ENCODE measurements at regions not wholly inside any gene's neighbourhood (a gene's known extent, or its start where the extent isn't known, plus 50 kb on each side); places are given as distances from the start of the nearest gene placed in this dataset.

DNA sequence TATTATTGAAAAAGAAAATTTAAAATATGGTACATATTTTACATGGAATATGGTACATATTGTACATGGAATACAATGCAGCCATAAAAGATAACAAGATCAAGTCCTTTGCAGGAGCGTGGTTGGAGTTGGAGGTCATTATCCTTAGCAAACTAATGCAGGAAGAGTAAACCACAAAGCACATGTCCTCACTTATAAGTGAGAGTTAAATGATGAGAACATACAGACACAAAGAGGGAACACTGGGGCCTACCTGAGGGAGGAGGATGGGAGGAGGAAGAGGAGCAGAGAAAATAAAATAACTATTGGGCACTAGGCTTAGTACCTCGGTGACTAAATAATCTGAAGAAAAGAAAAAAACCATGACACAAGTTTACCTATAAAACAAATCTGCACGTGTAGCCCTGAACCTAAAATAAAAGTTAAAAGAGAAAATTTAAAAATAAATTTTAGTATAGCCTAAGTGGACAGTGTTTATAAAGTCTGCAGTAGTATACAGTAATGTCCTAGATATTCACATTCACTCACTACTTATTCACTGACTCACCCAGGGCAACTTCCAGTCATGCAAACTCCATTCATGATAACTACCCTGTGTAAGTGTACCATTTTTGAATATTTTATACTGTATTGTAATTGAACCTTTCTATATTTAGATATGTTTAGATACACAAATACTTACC, 204.4 kb downstream of the FAM76B start:
- Mint-ChIP-seq H3K4me3 (no peak overlapping the region), H3K9me3 (peaks cover 0 to 4% (median 2%) of the 10 kb centered on the region in 7 donors), H3K4me1 (peaks cover 6 to 53% (median 24%) of the 10 kb centered on the region in 4 donors), H3K27ac (peak overlapping the region in 1 of 3 donors; percentile 30), H3K27me3 (no peaks in the 10 kb centered on the region), H3K36me3 (peaks cover 5% of the 10 kb centered on the region)
- ATAC-seq (ENCODE audit: low read depth in 2 of 2) (no peak), DNase-seq (no peak)
- H3K4me1 ChIP-seq (ENCODE audit: control insufficient read depth, insufficient read depth, low read length, poor library complexity, severe bottlenecking), result peaks cover 6% of the 10 kb centered on the region
- H3K27ac ChIP-seq (ENCODE audit: insufficient read depth, low read length, poor library complexity, severe bottlenecking), result no peak overlapping the region
- H3K36me3 ChIP-seq (ENCODE audit: control insufficient read depth, insufficient read depth, low read length), result no peaks in the 10 kb centered on the region
- no peak overlapping the region for H3K4me3 ChIP-seq (ENCODE audit: low read depth, low read length)
- no peaks in the 10 kb centered on the region for H3K9me3 ChIP-seq (ENCODE audit: control insufficient read depth in 2 of 2, low read length in 2 of 2)
- no peaks in the 10 kb centered on the region for H3K27me3 ChIP-seq (ENCODE audit: control insufficient read depth, insufficient read depth, low read length)

DNA sequence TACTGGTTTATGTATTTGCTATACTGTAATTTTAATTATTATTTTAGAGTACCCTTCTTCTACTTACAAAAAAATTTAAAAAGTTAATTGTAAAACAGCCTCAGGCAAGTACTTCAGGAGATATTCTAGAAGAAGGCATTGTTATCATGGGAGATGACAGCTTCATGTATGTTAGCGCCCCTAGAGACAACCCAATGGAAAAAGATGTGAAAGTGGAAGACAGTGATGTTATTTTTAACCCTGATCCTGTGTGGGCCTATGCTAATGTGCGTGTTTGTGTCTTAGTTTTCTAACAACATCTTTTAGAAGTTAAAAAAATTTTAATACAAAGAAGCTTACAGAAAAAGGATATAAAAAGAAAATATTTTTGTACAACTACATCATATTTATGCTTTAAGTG, 205.0 kb downstream of the FAM76B start:
- Histone ChIP-seq H3K9me3 (ENCODE audit: control insufficient read depth in 2 of 2, low read length in 2 of 2) (no peaks in the 10 kb centered on the region), H3K27ac (ENCODE audit: insufficient read depth, low read length, poor library complexity, severe bottlenecking) (no peak overlapping the region), H3K36me3 (ENCODE audit: control insufficient read depth, insufficient read depth, low read length) (no peaks in the 10 kb centered on the region), H3K4me1 (ENCODE audit: control insufficient read depth, insufficient read depth, low read length, poor library complexity, severe bottlenecking) (peaks cover 3% of the 10 kb centered on the region), H3K4me3 (ENCODE audit: low read depth, low read length) (no peak overlapping the region), H3K27me3 (ENCODE audit: control insufficient read depth, insufficient read depth, low read length) (no peaks in the 10 kb centered on the region)
- Mint-ChIP-seq H3K27me3 (no peaks in the 10 kb centered on the region), H3K4me3 (no peak overlapping the region), H3K27ac (no peak overlapping the region), H3K9me3 (peaks cover 0 to 4% (median 2%) of the 10 kb centered on the region in 7 donors), H3K4me1 (peaks cover 6 to 48% (median 23%) of the 10 kb centered on the region in 4 donors), H3K36me3 (peaks cover 5% of the 10 kb centered on the region)
- peak in 1 of 2 donors; percentile 47 for ATAC-seq (ENCODE audit: low read depth in 2 of 2)
- peak in 2 of 3 donors; percentile 20 to 44 for DNase-seq

DNA sequence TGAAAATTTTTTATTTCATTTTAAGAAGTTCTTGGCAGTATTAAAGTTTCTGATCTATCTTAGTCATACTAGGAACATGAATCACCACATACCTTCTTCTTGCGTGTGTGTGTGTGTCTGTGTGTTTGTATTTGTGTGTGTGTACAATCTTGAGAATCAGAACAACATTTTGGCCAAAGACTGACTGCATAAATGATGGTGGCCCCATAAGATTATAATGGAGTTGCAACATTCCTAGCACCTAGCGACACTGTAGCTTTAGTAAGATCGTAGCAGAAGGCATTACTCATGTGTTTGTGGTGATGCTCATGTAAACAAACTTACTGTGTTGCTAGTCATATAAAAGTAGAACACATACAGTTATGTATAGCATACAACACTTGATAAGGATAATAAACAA, 205.4 kb downstream of the FAM76B start:
- no peak overlapping the region for H3K27ac ChIP-seq (ENCODE audit: insufficient read depth, low read length, poor library complexity, severe bottlenecking)
- H3K4me3 Mint-ChIP-seq, result no peak overlapping the region
- peaks cover 3% of the 10 kb centered on the region for H3K4me1 ChIP-seq (ENCODE audit: control insufficient read depth, insufficient read depth, low read length, poor library complexity, severe bottlenecking)
- H3K4me3 ChIP-seq (ENCODE audit: low read depth, low read length), result no peak overlapping the region
- H3K36me3 ChIP-seq (ENCODE audit: control insufficient read depth, insufficient read depth, low read length), result no peaks in the 10 kb centered on the region
- no peaks in the 10 kb centered on the region for H3K27me3 ChIP-seq (ENCODE audit: control insufficient read depth, insufficient read depth, low read length)
- DNase-seq, result peak in 1 of 3 donors; percentile 44
- peaks cover 5% of the 10 kb centered on the region for H3K36me3 Mint-ChIP-seq
- H3K4me1 Mint-ChIP-seq, result peaks cover 6 to 48% (median 23%) of the 10 kb centered on the region in 4 donors
- H3K9me3 ChIP-seq (ENCODE audit: control insufficient read depth in 2 of 2, low read length in 2 of 2), result no peaks in the 10 kb centered on the region
- peak in 1 of 2 donors; percentile 9 for ATAC-seq (ENCODE audit: low read depth in 2 of 2)
- peak overlapping the region in 1 of 3 donors; percentile 32 for H3K27ac Mint-ChIP-seq
- peaks cover 0 to 4% (median 2%) of the 10 kb centered on the region in 7 donors for H3K9me3 Mint-ChIP-seq
- H3K27me3 Mint-ChIP-seq, result no peaks in the 10 kb centered on the region

DNA sequence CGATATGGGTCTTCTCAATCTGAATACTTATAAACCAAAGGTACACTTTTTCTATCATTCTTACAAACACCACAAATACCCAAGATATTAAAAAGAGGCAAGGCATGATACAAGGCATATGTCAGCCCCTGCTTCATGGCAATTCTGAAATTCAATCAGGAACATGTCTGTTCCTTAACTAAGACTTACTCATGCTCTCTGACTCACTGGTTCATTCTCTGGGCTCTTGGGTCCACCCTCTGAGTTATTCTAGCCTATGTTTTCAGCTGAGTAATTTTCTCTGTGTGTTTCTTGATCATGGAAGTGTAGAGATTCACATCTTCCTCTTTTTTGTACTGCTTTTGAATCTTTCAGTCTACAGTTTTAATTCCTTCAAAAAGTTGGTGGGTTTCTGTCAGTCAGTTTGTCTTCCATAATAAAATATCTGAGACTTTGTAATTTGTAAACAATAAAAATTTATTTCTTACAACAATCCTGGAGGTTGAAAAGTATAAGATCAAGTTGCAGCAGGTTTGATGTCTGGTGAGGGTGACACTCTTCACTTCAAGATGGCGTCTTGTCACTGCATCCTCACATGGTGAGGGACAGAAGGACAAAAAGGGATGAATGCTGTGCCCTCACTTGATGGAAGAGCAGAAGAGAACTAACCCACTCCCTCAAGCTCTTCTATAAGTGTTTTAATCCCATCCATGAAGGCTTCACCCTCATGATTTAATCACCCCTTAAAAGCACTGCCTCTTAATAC, 211.7 kb downstream of the FAM76B start:
- H3K27me3 ChIP-seq (ENCODE audit: control insufficient read depth, insufficient read depth, low read length), result no peaks in the 10 kb centered on the region
- Mint-ChIP-seq H3K27ac (peak overlapping the region in 2 of 3 donors; percentile 40 to 64), H3K27me3 (no peaks in the 10 kb centered on the region), H3K4me3 (no peak overlapping the region), H3K9me3 (peaks cover 0 to 7% (median under 1%) of the 10 kb centered on the region in 7 donors), H3K4me1 (peaks cover 0 to 8% (median 4%) of the 10 kb centered on the region in 4 donors), H3K36me3 (peaks cover 4% of the 10 kb centered on the region)
- H3K4me1 ChIP-seq (ENCODE audit: control insufficient read depth, insufficient read depth, low read length, poor library complexity, severe bottlenecking), result no peaks in the 10 kb centered on the region
- H3K27ac ChIP-seq (ENCODE audit: insufficient read depth, low read length, poor library complexity, severe bottlenecking), result no peak overlapping the region
- no peaks in the 10 kb centered on the region for H3K9me3 ChIP-seq (ENCODE audit: control insufficient read depth in 2 of 2, low read length in 2 of 2)
- no peak overlapping the region for H3K4me3 ChIP-seq (ENCODE audit: low read depth, low read length)
- H3K36me3 ChIP-seq (ENCODE audit: control insufficient read depth, insufficient read depth, low read length), result no peaks in the 10 kb centered on the region
- DNase-seq, result peak in 1 of 3 donors; percentile 77
- ATAC-seq (ENCODE audit: low read depth in 2 of 2), result peak in 1 of 2 donors; percentile 48

DNA sequence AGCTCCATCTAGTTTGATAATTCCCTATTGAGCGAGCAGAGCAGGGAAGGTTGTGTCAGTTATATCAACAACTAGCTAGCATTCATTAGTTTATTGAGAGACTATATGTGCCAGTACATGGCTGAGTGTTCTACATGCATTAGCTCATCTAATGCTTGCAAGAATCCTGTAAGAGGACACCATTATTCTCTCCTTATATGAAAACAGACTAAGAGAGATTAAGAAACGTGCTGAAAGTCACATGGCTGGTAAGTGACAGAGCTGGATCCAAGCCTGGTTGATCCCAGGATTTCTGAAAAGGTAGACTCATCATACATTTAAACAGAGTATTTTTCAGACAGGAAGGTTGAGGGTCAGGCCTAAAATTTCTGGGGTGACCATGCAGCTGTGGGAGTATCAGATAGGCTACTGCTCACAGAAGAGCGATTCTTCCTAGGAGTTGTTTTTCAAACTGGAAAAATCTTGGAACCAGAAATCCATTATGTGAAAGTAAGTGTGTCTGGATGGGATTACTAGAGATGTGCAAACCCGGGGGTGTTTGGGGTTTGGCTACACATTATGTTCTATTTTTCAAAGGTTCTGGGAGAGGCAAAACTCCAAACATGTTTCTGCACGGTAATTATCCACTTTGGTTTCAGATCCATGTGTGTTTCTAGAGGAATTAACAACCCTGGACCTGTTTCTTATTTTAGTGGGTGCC, 213.3 kb downstream of the FAM76B start:
- ATAC-seq (ENCODE audit: low read depth in 2 of 2) (no peak), DNase-seq (no peak)
- Histone ChIP-seq H3K4me1 (ENCODE audit: control insufficient read depth, insufficient read depth, low read length, poor library complexity, severe bottlenecking) (no peaks in the 10 kb centered on the region), H3K27me3 (ENCODE audit: control insufficient read depth, insufficient read depth, low read length) (no peaks in the 10 kb centered on the region), H3K9me3 (ENCODE audit: control insufficient read depth in 2 of 2, low read length in 2 of 2) (no peaks in the 10 kb centered on the region), H3K36me3 (ENCODE audit: control insufficient read depth, insufficient read depth, low read length) (no peaks in the 10 kb centered on the region), H3K4me3 (ENCODE audit: low read depth, low read length) (no peak overlapping the region), H3K27ac (ENCODE audit: insufficient read depth, low read length, poor library complexity, severe bottlenecking) (no peak overlapping the region)
- peaks cover 0 to 4% (median 0%) of the 10 kb centered on the region in 7 donors for H3K9me3 Mint-ChIP-seq
- H3K4me3 Mint-ChIP-seq, result no peak overlapping the region
- peaks cover 4% of the 10 kb centered on the region for H3K36me3 Mint-ChIP-seq
- H3K27me3 Mint-ChIP-seq, result no peaks in the 10 kb centered on the region
- peaks cover 0 to 6% (median 5%) of the 10 kb centered on the region in 4 donors for H3K4me1 Mint-ChIP-seq
- H3K27ac Mint-ChIP-seq, result peak overlapping the region in 2 of 3 donors; percentile 40 to 59

DNA sequence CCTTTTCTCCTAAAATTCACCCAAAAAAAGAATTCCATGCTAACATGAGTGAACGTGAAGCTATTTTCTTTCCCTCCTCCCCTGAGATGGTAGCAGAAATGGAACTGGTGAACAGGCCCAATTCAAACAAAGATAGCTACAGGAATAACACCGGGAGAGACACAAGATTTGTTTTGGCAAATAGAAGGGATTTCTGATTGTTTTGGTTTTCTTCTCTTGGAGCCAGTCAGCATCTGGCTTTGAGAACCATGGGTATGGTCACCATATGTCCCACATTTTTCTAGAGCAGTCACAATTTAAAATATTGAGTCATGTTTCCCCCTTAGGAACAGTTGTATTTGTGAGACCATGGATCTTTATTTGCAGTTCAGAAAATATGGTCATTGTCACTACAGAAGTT, 214.1 kb downstream of the FAM76B start:
- H3K27ac ChIP-seq (ENCODE audit: insufficient read depth, low read length, poor library complexity, severe bottlenecking), result no peak overlapping the region
- Mint-ChIP-seq H3K4me3 (no peak overlapping the region), H3K9me3 (peaks cover 0 to 4% (median 1%) of the 10 kb centered on the region in 7 donors), H3K36me3 (peaks cover 9% of the 10 kb centered on the region), H3K4me1 (peaks cover 0 to 5% (median 4%) of the 10 kb centered on the region in 4 donors), H3K27me3 (peaks cover 4% of the 10 kb centered on the region), H3K27ac (peak overlapping the region in 1 of 3 donors; percentile 4)
- DNase-seq (no peak), ATAC-seq (ENCODE audit: low read depth in 2 of 2) (no peak)
- no peaks in the 10 kb centered on the region for H3K27me3 ChIP-seq (ENCODE audit: control insufficient read depth, insufficient read depth, low read length)
- H3K4me1 ChIP-seq (ENCODE audit: control insufficient read depth, insufficient read depth, low read length, poor library complexity, severe bottlenecking), result no peaks in the 10 kb centered on the region
- no peak overlapping the region for H3K4me3 ChIP-seq (ENCODE audit: low read depth, low read length)
- H3K9me3 ChIP-seq (ENCODE audit: control insufficient read depth in 2 of 2, low read length in 2 of 2), result no peaks in the 10 kb centered on the region
- H3K36me3 ChIP-seq (ENCODE audit: control insufficient read depth, insufficient read depth, low read length), result no peaks in the 10 kb centered on the region

DNA sequence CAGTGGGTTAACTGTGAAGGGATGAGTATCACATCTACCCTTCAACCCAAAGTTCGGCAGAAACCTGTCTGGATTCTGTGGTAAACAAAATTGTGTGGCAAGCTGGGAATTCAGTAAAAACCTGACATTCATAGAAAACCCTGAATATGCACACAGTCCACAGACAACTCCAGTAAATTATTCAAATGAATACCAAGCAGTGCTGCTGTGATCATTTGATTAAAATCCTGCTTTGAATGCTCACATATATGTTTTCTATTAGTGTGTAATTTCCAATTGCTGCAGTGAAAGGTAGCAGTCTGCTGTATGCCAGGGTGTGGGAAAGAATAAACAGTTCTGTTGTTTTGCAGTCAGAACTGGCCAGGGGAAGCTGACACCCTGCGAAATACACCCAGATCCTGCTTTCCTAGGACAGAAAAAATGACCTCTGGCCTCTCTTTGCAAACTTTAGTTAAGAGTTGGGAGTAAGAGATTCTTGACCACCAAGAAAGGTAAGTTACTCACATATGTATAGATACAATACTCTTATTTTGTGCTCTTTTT, 217.8 kb downstream of the FAM76B start:
- Mint-ChIP-seq H3K36me3 (peaks cover 16% of the 10 kb centered on the region), H3K9me3 (peaks cover 0 to 14% (median 2%) of the 10 kb centered on the region in 7 donors), H3K27me3 (peaks cover 6% of the 10 kb centered on the region), H3K4me3 (no peak overlapping the region), H3K4me1 (peaks cover 0 to 6% (median 4%) of the 10 kb centered on the region in 4 donors), H3K27ac (peak overlapping the region in 1 of 3 donors; percentile 9)
- ATAC-seq (ENCODE audit: low read depth in 2 of 2) (no peak), DNase-seq (no peak)
- Histone ChIP-seq H3K36me3 (ENCODE audit: control insufficient read depth, insufficient read depth, low read length) (no peaks in the 10 kb centered on the region), H3K4me1 (ENCODE audit: control insufficient read depth, insufficient read depth, low read length, poor library complexity, severe bottlenecking) (no peaks in the 10 kb centered on the region), H3K4me3 (ENCODE audit: low read depth, low read length) (no peak overlapping the region), H3K9me3 (ENCODE audit: control insufficient read depth in 2 of 2, low read length in 2 of 2) (peaks cover 11 to 15% of the 10 kb centered on the region in 2 experiments), H3K27ac (ENCODE audit: insufficient read depth, low read length, poor library complexity, severe bottlenecking) (no peak overlapping the region), H3K27me3 (ENCODE audit: control insufficient read depth, insufficient read depth, low read length) (peaks cover 3% of the 10 kb centered on the region)

Data from CD4-positive, CD25-positive, alpha-beta regulatory T cell (primary cell).